CD1c-positive myeloid dendritic cell (primary cell): ENCODE measurements at regions not wholly inside any gene's neighbourhood (a gene's known extent, or its start where the extent isn't known, plus 50 kb on each side); places are given as distances from the start of the nearest gene placed in this dataset.

ENCODE experiments used
- DNase-seq: peaks from one replicate; pipeline ENCODE4 v3.0.0-alpha.2; 2016; ENCODE audit errors: extremely low spot score

- no peak for DNase-seq
Observed at GRCh38 chr14:100399052-100399849, 76.1 kb downstream of the SLC25A47 start.

DNA sequence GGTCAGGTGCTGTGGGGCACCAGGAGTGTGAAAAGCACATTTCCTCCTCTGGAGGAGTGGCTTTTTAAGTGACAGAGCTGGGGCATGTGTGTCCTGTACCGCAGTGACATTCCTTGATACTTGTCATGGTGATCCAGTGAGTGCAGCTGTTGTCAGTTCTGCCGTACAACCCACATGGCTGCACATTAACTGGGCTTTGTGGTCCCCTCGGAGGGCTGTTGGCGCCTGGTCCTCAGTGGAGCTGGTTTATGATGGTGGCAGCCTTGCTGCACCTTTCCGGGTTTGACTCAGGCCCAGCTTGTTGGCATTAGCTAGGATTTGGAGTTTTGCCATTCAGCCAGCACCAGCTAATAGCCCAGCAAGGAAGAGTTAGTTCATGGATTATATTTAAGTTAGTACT, 77.0 kb downstream of the SLC25A47 start:
- no peak for DNase-seq

GRCh38 chr14:100401031-100401692, 78.0 kb downstream of the SLC25A47 start:
- DNase-seq = no peak

DNA sequence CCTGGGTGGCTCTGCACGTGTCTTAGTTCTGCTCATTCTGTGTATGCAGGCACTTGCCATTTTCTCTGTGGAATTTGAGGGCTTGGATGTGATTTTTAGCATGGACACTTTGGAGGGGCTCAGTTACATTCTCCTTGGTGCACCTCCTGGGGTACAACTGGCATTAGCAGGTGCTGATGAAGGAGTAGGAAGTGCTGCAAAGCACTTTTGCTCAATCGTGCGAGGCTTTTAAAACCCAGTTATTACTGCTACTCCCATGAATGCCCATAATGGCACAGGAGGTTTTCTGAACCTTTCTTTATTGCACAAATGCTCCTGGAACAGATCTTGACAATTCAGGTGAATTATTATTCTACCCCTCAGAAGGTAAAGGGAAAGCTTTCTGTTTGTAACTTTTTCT, 78.7 kb downstream of the SLC25A47 start:
- no peak for DNase-seq

DNA sequence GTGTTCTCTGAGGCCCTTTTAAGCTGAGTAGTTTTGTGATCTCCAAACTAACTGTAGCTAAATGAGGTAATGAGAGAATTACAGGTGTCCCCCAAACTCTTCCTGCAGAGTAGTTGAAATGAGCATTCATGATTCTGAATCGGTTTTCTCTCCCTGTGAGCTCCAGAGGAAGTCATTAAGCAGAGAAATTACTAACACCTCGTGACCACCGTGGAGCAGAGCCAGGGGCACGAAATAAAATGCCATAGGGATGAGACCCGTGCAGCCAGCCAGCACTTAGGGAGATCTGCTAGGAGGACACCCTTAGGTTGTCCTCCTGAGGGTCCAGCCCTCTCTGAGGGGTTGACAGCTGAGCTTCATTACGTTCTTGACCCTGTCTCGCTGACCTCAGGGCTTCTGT, 79.5 kb downstream of the SLC25A47 start:
- DNase-seq = no peak

DNA sequence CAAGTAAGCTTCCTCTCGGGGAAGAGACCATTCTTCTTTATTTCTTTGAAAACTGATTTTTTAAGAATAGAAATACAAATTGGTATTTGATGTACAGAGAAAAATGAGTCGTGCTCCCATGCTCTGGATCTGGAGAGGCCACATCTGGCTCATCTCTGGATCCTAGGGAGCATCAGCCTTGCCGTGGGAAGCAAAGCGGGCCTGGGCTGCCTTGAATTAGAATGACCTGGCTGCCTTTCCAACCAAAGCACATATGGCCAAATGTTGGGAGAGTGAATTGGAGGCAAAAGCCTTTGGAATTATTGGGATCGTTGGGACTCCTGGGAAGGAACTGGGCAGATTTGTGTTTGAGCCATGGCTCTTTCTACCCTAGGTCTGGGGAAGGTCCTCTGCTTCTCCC, 80.0 kb downstream of the SLC25A47 start:
- DNase-seq = no peak

DNA sequence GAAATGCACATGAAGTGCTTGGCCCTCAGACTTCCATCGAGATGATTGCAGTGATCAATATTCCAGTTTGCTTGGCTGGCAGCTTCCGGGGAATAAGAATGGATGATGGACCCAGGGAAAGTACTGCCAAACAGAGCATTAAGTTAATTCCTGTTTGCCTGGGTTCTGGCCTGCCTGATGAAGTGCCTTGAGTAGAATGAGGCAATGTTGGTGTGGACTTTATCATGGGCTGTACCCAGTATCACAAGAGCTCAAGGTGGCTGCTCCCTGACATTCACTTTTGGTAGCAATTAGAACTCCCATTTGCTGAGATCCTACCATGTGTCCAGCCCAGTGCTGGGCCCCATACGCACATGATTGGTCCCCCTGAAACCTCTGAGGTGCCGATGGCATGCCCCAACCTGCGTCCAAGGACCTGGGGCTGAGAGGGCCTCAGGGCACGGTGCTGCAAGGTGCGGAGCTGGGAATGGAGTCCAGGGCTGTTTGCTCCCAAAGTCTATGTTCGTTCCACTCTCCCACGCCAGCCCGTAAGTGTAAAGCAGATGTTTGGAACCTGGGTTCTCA, 80.7 kb downstream of the SLC25A47 start:
- no peak for DNase-seq

GRCh38 chr14:100404419-100404818, 81.3 kb downstream of the SLC25A47 start:
- no peak for DNase-seq

- DNase-seq = no peak
Observed at GRCh38 chr14:100405760-100406455, 82.8 kb downstream of the SLC25A47 start.

GRCh38 chr14:100406505-100407131, 83.5 kb downstream of the SLC25A47 start:
- DNase-seq = peak; percentile 32

DNA sequence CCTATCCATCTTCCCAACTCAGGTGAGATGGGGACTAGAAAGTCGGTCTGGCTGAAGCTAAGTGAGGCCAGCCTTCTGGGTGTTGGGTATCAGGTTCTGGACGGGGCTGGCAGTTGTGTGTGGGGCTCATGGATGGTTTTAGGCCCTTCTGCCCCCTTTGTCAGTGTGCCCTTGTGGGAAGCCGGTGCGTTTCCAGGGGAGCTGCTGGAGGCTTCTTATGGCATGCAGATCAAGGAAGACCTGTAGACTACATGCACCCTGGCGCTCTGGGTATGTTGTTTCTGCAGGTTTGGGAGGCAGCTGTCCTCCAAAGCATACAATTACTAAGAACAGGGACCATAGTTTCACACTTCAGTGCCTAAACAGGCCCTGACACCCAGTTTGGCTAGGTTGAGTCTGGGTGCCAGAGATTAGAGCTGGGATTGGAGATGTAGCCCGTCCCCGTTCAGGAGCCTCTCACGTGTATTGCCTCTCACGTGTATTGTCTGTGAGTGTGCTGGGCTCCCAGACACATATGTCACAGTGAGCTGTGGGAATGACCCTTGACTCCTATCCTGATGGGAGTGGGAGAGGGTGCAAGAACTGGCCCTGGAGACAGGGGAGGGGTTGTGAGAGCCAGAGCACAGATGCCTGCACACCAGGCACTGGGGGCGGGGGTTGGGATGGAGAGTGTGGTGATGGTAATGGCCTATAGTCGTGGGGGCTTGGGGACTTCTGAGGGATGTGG, 84.4 kb downstream of the SLC25A47 start:
- no peak for DNase-seq

DNA sequence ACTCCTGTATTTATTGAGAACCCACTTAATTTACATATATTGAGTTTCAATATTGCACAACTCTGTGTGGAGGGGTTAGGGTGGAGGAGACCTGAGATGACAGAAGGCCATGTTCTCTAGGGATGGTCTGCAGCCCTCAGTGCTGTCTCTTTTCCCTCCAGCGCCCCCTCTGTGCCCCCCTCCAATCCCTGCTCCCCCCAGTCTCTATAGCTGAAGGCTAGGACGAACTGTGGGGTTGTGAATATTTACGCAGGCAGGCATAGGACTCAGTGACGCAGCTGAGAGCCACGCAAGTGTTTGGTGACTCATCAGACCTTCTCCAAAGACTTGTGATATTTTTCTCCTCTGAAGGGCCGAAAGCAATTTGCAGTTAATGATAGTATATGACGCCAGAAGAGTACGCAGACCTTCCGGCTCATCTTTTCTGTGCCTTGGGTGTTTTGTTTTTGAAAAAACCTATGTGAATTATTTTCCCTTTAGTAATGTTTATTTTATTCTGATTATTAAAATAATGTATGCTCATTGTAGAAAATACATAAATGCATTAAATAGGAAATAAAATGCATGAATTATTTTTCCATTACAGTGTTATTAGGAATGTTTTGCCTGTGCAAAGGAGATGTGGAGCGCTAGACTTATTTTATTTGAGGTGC, 85.3 kb downstream of the SLC25A47 start:
- DNase-seq = peak; percentile 57

DNA sequence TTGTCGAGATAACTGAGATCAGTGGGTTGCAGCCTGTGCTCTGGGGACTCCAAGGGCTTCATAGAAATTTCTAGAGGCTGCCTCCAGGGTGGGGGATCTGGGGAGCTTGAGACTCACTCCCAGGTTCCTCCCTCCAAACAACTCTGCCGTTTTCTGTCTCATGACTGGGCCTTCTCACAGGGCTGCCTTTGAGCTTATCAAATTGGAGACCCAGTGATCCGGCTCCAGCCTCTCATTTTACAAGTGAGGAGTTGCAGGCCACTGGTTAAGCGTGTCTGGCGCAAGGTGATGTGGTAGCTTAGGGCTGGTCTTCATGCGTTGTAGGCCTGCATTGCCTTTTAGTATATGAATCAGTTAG, 85.8 kb downstream of the SLC25A47 start:
- no peak for DNase-seq

DNA sequence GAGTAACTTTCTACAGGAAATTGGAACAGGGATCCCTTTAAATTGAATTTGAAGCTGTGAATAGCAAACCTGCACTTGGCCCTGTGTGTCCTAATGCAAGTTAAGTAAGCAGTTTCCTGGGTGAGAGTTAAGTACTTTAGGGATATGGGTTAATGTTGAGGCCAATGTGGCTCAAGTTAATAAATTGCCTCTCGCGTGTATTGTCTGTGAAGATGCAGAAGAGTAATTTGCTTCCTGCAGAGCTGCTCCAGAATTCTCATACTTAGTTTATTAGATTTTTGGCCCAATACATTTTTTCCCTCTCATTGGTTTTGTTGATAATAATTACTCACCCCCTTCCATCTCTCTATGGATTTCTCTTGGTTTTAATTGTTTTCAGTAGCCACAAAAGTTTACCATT, 86.5 kb downstream of the SLC25A47 start:
- no peak for DNase-seq

GRCh38 chr14:100410056-100410565, 87.0 kb downstream of the SLC25A47 start:
- DNase-seq = no peak

DNA sequence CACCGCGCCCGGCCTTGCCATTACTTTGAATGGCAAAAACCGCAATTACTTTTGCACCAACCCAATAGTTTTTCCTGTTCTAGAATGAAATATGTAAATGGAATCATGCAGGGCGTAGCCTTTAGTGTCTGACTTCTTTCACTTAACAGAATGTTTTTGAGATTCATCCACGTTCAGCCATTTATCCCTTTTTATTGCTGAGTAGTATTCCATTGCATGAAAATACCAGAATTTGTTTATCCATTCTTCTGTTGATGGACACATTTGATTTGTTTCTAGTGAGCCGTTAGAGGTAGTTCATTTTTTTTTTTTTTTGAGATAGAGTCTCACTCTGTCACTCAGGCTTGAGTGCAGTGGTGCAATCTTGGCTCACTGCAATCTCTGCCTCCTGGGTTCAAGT, 90.6 kb downstream of the SLC25A47 start:
- DNase-seq = no peak

- no peak for DNase-seq
Observed at GRCh38 chr14:100415226-100415625, 92.1 kb downstream of the SLC25A47 start.

DNA sequence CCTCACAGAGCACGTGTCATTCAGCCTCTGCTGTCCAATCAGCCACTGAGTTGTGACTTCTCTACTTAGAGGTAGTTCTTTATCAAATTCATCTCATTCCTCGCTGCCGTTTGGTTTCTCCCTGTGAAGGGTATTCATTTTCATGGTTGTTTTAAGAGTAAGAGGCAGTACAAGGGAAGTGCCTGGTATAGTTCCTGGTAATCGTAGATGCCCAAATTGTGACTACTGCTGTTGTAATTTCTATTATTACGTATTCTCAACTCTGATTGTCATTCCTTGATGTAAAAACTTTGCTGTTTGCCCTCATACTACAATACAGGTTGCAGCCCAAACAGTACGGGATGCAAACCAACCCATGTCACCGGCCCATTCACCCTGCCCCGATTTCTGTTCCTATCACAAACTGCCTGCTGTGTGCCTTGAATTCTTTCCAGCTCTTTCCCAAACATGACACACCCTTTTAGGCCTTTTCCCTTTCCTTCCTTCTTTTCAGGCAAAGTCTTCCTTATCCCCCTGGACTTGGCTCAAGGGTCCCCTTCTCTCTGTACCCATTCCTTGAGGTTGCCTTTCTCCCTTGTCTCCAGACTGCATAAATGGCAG, 93.0 kb downstream of the SLC25A47 start:
- DNase-seq = no peak

DNA sequence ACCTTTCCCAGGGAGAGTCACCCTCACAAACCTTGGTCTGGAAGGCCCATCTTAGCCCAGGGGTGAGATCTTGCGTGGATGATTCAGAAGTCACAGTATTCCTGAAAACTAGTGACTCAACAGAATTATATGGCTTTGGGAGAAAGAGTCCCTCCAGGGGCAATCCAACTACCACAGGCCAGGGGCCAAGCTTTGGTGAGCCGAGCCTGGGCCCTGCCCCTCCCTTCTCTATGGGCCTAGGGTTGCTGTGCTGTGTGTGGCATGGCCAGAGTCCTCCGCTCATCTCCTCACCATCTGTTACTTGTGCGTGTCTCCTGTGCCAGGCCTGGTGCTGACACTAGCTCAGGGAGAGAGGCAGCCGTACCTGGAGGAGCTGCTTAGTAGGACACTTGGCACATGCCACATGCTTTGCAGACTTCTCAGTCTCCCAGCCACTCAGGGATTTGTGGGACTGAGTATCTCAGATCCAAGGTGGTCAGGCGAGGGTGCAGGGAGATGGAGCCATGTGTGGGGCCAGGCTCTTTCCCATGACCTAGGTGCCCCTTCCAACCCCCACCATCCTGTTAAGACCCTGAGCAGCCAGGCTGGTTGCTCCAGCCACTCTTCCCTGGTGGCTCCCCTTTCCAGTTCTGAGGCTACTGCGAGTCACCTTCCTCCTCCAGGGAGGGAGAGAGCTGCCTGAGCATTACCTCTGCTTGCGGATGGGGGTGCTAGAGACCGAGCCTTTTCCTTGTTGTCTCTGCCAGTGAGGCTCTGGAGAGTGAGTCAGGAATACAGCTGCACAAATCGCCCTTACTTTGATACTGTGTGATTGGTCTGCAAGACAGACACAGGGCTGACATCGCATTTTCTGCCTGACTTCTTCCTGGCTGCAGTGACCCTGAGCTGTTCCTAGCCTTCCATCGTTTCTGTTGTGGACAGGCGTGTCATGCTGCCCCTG, 94.1 kb downstream of the SLC25A47 start:
- no peak for DNase-seq
